Upper lobe of left lung (tissue), 4 donors: ENCODE measurements at regions not wholly inside any gene's neighbourhood (a gene's known extent, or its start where the extent isn't known, plus 50 kb on each side); places are given as distances from the start of the nearest gene placed in this dataset.

Experiments
- POLR2A ChIP-seq, 4 donors: fragments of 450-650 bp; IDR thresholded peaks; one replicate each; pipeline ENCODE4 v1.5.1; 2016 to 2017; ENCODE audit warnings: antibody characterized with exemption in 4 of 4, mild to moderate bottlenecking in 2 of 4
- POLR2AphosphoS5 ChIP-seq, 2 donors: sonication (generic); formaldehyde crosslinking; IDR thresholded peaks; one replicate each; pipeline ENCODE4 v1.5.1; 2017; ENCODE audit warnings: antibody characterized with exemption in 2 of 2
- TF ChIP-seq, protein P1 (sequence below), 6 experiments: fragments of 450-650 bp in 4 of 6; fragments of 200-600 bp in 2 of 6; sonication (generic) in 2 of 6; IDR thresholded peaks; one replicate each; pipeline ENCODE4 v1.5.1; 2016 to 2019; ENCODE audit warnings: antibody characterized with exemption in 6 of 6

DNA sequence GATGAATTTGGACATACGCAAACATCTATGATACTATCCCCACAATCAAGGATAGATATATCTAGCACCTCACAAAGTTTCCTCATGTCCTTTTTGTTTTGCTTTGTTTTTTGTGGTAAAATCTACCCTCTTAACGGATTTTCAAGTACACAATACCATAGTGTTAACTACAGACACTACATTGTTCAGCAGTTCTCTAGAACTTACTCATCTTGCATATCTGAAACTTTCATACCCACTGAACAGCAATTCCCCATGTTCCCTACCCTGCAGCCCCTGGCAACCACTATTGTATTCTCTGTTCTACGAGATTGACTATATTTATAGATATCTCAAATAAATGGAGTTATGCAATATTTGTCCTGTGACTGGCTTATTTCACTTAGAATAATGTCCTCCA lies 58.1 kb upstream of the TJP1 start:
- TF ChIP-seq, protein P1, sequence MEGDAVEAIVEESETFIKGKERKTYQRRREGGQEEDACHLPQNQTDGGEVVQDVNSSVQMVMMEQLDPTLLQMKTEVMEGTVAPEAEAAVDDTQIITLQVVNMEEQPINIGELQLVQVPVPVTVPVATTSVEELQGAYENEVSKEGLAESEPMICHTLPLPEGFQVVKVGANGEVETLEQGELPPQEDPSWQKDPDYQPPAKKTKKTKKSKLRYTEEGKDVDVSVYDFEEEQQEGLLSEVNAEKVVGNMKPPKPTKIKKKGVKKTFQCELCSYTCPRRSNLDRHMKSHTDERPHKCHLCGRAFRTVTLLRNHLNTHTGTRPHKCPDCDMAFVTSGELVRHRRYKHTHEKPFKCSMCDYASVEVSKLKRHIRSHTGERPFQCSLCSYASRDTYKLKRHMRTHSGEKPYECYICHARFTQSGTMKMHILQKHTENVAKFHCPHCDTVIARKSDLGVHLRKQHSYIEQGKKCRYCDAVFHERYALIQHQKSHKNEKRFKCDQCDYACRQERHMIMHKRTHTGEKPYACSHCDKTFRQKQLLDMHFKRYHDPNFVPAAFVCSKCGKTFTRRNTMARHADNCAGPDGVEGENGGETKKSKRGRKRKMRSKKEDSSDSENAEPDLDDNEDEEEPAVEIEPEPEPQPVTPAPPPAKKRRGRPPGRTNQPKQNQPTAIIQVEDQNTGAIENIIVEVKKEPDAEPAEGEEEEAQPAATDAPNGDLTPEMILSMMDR (IDR thresholded peaks at IDR 0.05): no peak
- TF ChIP-seq POLR2A (IDR thresholded peaks at IDR 0.05) (no peak), POLR2AphosphoS5 (IDR thresholded peaks at IDR 0.05) (no peak)
